Superior temporal gyrus (tissue), 1 donor: ENCODE measurements at regions not wholly inside any gene's neighbourhood (a gene's known extent, or its start where the extent isn't known, plus 50 kb on each side); places are given as distances from the start of the nearest gene placed in this dataset.

Experiments
- DNase-seq: peaks from one replicate; pipeline ENCODE4 v3.0.0-alpha.2; 2016; ENCODE audit errors: extremely low spot score

- DNase-seq: no peak
These were observed 272.0 kb upstream of the KLF6 start for GRCh38 chr10:4057021-4057420.

GRCh38 chr10:4054656-4055435 is 269.8 kb upstream of the KLF6 start:
- no peak for DNase-seq

GRCh38 chr10:4053940-4054339 is 268.9 kb upstream of the KLF6 start:
- no peak for DNase-seq

- DNase-seq: no peak
These were observed 266.7 kb upstream of the KLF6 start for GRCh38 chr10:4051641-4052151.

- no peak for DNase-seq
These were observed 266.1 kb upstream of the KLF6 start for GRCh38 chr10:4051011-4051640.

- no peak for DNase-seq
These were observed 265.1 kb upstream of the KLF6 start for GRCh38 chr10:4050061-4050460.

- DNase-seq: no peak
These were observed 264.3 kb upstream of the KLF6 start for GRCh38 chr10:4049348-4049747.

- no peak for DNase-seq
These were observed 263.3 kb upstream of the KLF6 start for GRCh38 chr10:4048236-4048864.

- DNase-seq: no peak
These were observed 261.8 kb upstream of the KLF6 start for GRCh38 chr10:4046712-4047354.

GRCh38 chr10:4046030-4046429 is 261.0 kb upstream of the KLF6 start:
- DNase-seq: no peak

- no peak for DNase-seq
These were observed 259.1 kb upstream of the KLF6 start for GRCh38 chr10:4043897-4044665.

GRCh38 chr10:4041635-4042034 is 256.6 kb upstream of the KLF6 start:
- DNase-seq: no peak

GRCh38 chr10:4038000-4038399 is 253.0 kb upstream of the KLF6 start:
- DNase-seq: no peak

GRCh38 chr10:4035599-4035945 is 250.6 kb upstream of the KLF6 start:
- DNase-seq: no peak

GRCh38 chr10:4034907-4035598 is 250.0 kb upstream of the KLF6 start:
- no peak for DNase-seq

GRCh38 chr10:4033341-4033896 is 248.4 kb upstream of the KLF6 start:
- DNase-seq: no peak

GRCh38 chr10:4029866-4030265 is 244.9 kb upstream of the KLF6 start:
- DNase-seq: no peak

- no peak for DNase-seq
These were observed 244.0 kb upstream of the KLF6 start for GRCh38 chr10:4028854-4029583.

GRCh38 chr10:4028027-4028471 is 243.0 kb upstream of the KLF6 start:
- DNase-seq: no peak

- no peak for DNase-seq
These were observed 240.3 kb upstream of the KLF6 start for GRCh38 chr10:4025339-4025738.
